ELF-1 (cell line): ENCODE measurements at regions not wholly inside any gene's neighbourhood (a gene's known extent, or its start where the extent isn't known, plus 50 kb on each side); places are given as distances from the start of the nearest gene placed in this dataset.

Experiments used
- DNase-seq: peaks from one replicate; pipeline ENCODE4 v3.0.0-alpha.2; 2016; ENCODE audit warnings: low read depth, low spot score

DNA sequence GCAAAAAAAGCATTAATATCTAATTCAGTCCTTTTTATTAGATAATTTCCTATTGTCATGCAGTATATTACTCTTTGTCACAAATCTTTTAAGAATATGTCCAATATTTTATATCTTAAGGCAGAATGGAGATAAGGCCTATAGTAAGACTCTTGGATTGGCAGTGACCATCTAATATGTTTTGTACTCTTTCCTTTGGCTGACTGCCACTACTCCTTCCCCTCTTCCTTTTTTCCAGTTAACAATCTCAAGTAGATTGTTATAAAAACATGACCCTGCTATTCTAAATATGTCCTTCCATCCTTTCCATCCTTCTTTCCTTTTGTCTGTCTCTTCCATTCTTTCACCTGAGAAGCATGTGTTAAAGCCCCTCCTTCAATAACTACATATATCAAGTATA is 92.8 kb upstream of the TMEM168 start:
- DNase-seq: no peak

DNA sequence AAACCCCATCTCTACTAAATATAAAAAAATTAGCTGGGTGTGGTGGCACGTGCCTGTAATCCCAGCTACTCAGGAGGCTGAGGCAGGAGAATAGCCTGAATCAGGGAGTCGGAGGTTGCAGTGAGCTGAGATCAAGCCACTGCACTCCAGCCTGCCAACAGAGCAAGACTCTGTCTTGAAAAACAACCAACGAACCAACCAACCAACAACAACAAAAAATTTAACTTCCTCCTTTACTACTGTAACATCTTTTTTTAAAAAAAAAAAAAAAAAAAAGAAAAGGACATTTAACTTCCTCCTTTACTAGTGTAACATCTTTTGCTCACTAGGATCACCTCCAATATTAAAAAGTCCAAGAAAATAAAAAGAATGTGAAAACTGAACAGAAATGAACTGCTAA is 92.3 kb upstream of the TMEM168 start:
- DNase-seq: no peak

DNA sequence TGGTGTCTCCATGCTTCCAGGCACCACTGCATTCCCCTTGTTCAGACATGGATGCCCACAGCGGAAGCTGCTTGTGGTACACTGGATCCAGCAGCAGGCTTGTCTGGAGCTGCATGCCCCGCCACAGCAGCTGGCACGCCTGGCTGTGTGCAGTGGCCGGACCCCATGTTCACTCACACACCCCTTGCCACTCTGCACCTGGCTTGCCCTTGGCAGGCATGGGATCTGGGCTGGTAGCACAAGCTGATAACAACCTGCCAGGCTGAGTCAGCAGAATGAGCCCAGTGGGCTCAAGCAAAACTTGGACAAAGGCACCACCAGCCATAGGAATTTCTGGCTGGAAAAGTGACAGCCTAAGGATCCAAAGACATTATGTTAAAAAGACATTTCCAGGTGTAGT is 91.8 kb upstream of the TMEM168 start:
- no peak for DNase-seq

DNA sequence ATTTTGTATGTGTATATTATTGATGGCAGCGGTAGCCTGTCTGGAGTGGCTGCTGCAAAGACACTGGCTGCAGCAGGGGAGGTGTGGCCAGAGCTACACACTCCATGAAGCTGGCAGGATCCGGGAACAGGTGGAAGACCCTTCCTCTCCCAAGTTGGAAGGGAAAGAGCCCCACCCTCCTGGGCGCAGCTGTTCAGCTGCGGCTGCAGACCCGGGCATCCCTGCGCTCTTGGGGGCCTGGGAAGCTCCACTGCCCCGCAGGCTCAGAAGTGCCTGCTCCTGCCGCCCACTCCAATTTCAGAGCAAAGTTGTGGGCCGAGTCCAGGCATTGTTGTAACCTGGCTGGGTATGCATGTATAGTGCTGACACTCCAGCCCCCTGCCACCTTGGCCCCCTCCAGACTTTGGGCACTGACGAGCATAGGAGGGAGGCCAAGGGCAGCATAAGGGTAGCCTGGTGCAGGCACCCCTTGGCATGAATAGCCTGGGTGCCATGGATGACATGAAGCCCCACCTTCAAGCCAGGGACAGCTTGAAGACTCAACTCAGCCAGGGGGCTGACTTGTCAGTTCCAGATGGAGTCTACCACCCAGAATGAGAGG is 90.7 kb upstream of the TMEM168 start:
- DNase-seq: no peak

DNA sequence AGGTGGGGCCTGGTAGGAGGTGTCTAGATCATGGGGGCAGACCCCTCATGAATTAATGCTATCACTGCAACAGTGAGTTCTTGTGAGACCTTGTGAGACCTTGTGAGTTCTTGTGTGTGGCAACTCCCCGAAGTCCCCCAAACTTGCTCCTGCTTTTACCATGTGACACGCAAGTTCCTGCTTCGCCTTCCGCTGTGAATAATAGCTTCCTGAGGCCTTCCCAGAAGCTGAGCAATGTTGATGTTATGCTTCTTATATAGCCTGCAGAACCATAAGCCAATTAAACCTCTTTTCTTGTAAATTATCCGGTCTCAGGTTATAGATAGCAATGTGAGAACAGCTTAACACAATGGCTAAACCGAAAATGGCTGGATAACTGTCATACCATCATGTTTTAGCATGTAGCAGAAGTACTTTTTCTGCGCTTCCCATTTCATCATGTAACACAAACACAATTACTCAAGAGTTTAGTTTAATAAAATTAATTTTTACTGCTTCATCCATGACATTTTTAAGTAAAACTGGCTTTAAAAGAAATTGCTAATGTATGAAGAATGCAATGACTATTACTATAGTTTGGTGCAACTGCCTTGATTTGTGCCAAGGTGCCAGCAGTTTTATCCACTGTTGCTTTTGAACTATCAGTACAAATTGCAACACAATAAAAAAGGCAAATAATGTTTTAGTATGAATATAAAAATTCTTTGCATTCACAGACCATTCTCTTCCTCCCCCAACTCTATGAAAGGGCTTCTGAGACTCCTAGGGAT is 87.7 kb upstream of the TMEM168 start:
- no peak for DNase-seq

DNA sequence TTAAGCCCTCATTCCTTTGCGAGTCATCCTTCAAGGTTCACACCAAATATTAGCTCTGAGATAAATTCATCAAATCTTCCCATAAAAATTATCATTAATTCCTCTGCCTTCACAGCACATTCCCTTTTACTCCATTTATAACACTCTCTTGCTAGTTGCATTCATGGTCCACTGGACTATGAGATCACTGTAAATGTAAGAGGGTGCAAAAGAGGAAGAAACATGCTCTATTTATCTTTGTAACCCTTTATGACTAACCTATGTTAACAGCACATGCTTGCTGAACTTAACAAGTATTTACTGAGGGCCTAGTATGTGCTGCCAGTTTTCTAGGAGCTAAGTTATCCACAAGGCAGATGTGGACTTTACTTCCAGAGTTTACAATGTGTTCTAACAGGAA is 86.7 kb upstream of the TMEM168 start:
- DNase-seq: no peak

DNA sequence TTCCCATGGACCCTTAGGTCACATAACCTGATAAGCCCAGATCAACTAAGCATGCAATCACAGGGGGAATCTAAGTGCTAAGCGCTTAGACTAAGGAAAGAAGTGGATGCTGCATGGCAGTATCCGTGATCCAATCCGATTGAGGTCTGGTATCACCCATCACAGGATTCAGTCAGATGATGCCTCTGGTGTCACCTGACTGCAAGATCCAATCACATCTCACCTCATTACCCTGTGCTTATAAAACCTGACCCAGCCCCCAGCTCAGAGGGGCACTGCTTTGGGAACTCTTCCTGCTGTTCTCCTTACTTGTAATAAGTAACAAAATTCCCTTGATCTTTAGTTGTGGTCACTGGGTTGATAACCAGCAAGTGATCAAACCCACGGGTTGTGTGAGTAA is 84.7 kb upstream of the TMEM168 start:
- DNase-seq: no peak

DNA sequence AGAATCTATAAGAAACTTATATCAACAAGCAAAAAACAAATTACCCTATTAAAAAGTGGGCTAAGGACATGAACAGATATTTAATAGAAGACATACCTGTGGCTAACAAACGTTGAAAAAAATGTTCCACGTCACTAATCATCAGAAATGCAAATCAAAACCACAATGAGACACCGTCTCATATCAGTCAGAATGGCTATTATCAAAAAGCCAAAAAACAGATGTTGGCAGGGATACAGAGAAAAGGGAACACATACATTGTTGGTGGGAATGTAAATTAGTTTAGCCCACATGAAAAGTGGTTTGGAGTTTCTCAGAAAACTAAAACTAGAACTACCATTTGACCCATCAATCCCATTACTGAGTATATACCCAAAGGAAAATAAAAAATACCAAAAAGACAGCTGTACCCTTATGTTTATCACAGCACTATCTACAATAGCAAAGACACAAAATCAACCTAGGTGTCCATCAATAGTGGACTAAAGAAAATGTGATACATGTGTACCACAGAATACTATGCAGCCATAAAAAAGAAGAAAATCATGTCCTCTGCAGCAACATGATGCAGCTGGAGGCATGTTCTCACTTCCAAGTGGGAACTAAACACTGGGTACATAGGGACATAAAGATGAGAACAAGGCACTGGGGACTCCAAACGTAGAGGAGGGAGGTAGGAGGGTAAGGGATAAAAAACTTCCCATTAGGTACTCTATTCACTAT is 83.8 kb upstream of the TMEM168 start:
- no peak for DNase-seq

DNA sequence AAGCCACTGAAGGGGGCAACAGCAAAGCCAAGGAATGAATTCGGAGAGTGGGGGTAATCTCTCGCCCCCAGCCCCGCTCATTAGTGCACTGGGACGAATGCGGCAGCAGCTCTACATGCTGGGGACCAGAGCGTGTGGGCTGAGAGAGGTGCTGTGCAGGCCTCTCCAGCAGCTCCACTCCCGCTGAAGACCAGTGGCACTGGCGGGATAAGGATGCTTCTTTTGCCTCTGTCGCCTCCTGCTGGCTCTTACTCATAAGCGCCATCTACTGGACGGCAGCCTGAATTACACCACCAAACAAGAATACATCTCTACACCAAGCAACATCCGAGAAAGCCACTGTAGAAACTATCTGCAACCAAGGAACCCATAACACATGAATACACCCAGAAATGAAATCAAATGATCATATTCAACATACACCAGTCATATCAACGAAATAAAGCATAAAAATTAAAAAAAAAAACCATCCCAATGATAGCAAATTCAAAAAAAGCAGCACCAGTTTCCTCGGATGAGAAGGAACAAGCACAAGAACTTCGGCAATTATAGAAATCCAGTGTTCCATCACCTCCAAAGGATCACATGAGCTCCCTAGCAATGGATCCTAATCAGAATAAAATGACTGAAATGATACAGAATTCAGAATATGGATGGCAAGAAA is 79.0 kb upstream of the TMEM168 start:
- peak; percentile 74 for DNase-seq

DNA sequence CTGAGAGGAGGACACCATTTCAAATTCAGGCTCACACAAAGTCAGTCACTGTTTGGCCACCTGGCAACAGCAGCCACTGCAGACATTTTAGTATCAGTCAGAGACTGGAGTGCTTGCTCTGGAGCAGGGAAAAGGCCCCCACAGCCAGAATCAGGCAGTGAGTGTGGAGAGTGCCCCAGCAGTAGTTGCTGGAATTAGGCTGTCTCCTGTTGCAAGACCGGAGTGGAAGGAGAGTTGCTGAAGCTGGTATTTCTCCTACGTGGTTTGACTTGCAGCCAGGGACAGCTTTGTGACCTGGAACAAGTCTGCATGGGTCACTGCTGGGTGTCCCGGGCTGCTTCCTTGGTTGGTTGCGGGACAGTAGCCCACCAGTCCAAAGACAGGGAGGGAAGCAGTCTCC is 78.4 kb upstream of the TMEM168 start:
- DNase-seq: no peak

DNA sequence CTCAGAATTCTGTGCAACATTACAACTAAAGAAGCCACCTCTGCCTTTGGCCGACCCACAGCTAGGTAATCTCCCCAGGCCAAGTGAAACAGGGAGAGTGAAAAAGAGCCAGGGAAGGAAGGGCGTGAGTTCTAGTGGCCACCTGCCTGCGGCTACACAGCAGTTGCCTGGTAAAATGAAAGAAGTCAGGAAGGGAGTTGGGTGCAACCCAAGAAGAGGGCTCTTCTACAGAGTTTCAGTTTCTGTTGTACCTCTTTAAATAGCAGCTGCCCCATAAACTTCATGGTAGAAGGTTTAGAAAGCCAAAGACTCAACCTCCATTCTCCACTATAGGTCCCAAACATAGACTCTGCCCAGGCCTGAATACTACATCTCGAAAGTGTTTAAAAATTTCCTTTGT is 76.2 kb upstream of the TMEM168 start:
- DNase-seq: no peak

DNA sequence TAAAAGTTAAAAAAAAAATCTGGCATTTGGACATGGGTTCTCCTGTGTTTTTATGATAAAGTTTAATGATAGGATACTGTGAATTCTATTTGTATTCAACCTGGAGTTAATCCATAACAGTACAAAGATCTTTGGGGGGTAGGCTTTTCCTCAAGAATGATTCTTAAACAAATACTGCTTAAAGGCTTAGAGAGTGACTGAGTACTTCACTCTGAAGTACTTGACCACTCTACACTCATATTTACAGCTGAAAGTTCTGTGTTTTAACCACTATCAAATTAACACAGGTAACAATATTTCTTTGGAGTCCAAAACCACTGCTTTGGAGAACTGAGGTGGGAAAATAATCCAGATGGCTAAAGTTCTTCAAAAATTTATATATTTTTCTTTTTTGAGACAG is 74.2 kb upstream of the TMEM168 start:
- DNase-seq: no peak

DNA sequence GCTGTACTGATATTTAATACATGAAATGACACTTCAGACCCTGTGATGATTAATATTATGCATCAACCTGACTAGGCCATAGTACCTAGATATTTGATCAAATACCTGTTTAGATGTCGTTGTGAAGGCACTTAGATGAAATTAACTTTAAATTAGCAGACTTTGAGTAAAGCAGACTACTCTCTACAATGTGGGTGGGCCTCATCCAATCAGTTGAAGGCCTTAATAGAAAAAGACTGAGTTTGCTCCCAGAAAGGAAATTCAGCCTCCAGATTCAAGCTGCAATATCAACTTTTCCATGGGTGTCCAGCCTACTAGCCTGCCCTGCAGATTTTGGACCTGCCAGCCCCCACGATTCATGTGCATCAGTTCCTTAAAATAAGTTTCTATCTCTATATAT is 68.6 kb upstream of the TMEM168 start:
- DNase-seq: no peak

DNA sequence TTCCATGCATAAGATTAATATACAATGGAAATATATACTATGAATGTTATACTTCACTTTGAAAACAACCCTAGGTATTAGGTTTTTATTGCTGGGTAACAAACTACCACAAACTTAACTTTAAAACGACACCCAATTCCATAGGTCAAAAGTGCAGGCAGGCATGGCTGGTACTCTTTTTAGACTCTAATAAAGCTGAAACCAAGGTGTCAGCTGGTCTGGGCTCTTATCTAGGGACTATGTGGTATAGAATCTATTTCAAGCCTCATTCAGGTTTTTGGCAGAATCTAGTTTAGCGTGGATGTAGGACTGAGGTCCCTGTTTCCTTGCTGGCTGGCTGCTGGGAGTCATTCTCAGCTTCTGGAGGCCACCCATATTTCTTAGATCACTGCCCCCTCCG is 65.0 kb upstream of the TMEM168 start:
- no peak for DNase-seq

DNA sequence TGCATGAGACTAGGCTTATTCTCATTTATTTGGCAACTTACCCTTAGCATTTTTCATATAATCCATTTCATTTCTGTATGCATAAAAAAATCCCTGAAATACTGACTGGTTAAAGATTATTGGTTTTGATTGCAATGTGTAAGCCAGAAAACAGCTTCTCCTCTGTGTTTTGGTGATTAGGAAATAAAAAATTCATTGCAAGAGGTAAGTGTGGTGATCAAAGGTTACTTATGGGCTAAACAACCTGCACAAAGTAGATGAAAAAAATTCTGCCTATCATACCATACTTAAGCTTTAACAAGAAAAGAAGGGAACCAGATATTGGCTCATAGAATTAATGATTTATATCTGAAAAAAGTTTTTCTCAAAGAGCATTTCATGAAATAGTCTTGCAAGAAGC is 64.0 kb upstream of the TMEM168 start:
- DNase-seq: no peak

DNA sequence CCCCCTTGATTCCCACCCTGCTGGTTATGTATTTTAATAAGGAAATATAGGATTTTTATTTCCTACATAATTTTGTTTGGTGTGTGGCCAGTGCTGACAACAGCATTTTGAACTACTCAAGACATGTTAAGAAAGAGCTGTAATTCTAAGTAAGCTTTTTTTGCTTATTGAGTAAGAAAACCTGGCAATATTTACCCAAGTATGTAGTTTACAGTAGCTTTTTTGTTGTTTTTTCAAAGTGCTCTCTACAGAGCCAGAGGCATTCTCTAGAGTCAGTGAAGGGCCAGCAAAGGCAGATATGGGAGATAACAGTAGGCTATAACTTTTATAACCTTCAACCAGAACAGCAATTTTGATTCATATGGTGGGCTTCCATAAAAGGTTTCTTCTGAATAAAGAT is 63.2 kb upstream of the TMEM168 start:
- DNase-seq: no peak

DNA sequence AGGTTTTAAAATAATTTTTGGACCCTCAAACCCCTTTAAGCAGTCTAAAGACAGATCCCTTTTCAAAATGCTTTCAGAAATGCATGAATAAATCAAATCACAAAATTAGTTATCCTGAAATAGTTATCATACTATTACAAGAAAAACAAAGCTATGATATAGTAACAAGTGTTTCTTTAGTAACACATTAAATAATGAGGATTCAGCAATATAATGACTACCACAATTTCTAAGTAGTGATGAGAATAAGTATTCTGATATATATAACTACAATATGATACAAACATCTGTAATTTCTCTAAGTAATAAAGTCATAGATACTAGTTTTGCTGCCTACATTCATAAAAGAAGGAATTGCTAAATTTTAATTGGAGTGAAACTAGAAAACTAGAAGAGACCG is 53.0 kb upstream of the TMEM168 start:
- no peak for DNase-seq
